Right forelimb (tissue), 1 donor: ENCODE measurements at regions not wholly inside any gene's neighbourhood (a gene's known extent, or its start where the extent isn't known, plus 50 kb on each side); places are given as distances from the start of the nearest gene placed in this dataset.
"Not testable (repeated sequence)": the region's sequence is repeated elsewhere in the genome, so short reads cannot be mapped to it uniquely, and the experiment has no call there.

Source experiments
- DNase-seq: peaks from one replicate; pipeline ENCODE4 v3.0.0-alpha.2; 2018

DNA sequence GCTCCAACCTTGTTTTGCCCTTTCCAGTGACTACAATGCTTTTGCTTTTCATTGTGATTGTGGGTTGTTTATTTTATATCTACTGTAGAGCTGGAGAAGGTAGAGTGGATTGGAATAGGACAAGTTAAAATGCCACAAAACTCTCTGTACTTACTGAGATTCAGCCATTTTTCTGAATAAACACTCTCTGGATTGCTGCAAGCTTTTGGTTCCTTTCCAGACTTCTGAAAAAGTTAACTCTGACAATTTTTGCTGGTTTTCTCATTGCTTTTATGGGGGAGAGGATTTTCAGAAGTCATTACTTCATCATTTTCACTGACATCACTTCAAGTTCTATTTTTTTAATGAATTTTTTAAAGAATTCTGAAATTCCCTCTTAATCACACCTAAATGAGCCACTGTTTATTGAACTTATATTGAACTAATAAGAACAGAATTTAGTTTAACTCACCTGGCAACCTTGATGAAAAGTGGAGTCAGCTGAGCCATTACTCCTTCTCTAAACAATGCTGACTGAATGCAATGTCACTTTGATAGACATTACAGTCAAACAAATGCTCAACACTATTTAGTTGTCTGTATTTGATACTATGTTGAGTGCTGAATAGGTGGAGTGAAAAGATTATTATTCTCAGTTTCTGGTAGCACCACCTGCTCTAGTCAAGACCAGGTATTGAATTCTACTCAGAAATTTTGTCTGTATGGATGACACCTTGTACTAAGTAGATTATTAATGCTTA, 303.5 kb downstream of the DLEU7 start:
- no peak for DNase-seq

- DNase-seq = no peak
These were observed 300.4 kb downstream of the DLEU7 start for GRCh38 chr13:50543141-50543540.

DNA sequence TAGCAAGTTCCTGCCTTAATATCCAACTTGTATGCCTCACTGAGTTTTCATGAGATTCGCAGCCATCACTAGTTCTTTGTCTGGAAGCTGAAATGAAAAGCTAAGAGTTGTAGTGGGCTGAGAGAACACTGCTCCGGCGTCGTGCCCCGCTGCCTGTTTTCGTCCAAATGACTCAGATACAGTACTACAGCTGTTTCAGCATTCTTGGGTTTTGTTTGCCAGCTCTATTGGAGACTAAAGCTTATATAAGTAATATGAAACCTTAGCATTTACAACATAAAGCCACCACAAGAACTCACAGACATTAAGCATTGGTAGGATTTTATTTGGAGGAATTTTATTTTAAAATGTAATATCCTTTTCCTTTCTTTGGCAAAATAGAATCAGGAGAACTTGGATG, 299.7 kb downstream of the DLEU7 start:
- peak; percentile 82 for DNase-seq

DNA sequence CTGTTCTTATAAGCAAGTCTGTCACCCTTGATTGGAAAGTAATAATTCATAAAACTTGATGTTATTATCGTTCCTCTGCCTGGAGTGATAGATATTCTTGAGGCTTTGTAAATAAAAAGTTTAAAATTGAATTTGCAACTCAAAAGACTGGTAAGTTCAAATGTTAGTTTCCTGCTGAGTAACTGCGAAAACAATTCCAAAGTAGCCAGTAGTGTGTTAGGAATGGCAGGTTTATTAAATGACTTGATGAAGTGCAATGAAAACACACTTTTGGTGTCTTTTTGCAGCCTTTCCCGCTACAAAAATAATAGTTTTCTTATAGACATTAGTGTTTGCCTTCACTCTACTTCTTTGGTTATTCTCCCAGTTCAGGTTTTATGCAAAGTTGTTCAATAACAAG, 299.3 kb downstream of the DLEU7 start:
- DNase-seq = no peak

DNA sequence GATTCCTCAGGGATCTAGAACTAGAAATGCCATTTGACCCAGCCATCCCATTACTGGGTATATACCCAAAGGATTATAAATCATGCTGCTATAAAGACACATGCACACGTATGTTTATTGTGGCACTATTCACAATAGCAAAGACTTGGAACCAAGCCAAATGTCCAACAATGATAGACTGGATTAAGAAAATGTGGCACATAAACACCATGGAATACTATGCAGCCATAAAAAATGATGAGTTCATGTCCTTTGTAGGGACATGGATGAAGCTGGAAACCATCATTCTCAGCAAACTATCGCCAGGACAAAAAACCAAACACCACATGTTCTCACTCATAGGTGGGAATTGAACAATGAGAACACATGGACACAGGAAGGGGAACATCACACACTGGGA, 296.3 kb downstream of the DLEU7 start:
- not testable (repeated sequence) for DNase-seq

DNA sequence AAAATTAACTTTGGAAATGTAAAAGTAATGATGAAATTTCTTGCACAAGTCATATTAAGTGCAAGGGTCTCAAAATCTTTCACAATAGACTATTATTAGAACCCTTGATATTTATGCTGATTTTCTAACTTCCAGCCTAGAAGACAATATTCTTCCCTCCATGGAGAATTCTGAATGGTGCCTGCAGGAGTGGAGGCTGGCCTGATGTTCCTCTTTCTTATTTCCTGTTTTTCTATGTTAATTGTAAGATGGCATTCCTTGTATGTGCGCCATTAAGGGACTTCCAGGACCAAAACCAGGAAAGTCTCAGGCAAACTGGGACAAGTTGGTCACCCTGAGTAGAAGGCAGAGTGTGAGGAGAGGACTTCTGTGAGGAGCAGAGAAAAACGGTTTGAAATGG, 294.9 kb downstream of the DLEU7 start:
- no peak for DNase-seq

DNA sequence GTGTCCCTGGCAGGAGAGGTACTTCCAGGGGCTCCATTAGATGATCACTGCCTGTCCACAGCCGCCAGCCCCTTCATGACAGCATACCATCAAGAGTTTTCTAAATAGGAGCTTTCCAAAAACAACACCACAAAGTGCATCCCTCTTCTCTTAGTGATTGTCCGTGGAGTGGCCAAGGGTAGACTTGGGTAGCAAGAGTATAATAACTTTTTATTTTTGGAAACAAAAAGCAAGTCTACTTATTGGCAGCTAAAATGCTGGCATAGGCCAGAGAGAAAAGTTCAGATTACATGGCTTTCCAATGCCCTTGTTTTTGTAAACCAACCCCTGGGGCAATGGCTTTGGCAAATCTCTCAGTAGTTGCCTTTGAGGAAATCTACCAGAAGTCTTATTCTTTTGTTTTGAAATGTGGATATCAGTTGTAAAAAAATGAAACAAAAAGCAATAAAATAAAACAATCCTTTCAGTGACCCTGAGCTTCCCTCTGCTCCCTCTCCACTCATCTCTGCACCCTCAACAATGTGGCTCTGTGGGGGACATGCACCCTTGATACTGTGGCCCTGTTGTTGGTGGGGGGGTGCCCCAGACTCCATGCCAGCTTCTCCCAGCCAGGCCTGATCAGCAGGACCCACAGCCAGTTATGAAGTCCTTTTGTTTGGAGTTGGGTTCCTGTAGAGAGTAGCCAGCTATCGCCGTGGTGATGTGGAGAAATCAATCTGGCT, 294.1 kb downstream of the DLEU7 start:
- no peak for DNase-seq

DNA sequence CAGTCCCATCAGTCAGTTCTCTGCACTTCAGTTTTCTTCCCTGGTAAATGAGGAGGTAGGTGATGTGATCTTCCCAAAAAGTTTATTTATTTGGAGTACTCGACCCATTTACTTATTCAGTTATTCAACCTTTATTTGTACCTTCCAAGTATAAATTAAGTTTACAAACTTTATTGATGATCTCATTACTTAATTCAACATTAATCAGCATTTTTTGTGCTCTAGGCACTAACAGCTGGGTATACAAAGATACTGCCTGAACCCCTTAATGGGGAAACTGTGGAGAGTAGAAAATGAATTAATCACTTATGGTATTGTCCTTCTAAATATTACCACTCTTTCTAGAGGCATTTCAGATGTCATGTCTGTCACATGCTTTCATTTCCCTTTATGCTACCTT, 293.3 kb downstream of the DLEU7 start:
- DNase-seq = no peak

DNA sequence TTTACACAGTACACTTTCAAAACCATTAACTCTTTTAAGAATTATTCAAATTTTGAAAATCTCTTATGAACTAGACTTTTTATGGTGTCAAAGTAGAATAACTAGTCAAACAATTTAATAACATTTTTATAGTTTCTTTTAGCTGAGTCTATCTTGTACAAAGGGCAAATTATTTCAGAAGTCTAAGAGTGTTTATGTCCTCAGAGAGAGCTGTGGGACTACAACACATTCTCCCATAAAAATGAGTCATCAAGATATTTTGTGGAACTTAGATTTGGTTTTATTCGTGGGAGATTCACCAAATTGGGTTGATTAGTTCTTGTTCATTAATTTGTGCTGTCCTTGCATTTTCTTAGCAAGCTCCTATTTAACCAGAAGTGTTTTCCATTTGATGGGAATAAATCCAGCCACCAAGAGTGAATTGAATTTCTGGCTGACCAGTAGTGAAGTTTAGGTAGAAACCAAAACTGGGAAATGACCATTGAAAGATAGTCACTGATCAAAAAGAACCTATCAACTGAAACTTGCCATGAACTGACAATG, 291.0 kb downstream of the DLEU7 start:
- DNase-seq = no peak

DNA sequence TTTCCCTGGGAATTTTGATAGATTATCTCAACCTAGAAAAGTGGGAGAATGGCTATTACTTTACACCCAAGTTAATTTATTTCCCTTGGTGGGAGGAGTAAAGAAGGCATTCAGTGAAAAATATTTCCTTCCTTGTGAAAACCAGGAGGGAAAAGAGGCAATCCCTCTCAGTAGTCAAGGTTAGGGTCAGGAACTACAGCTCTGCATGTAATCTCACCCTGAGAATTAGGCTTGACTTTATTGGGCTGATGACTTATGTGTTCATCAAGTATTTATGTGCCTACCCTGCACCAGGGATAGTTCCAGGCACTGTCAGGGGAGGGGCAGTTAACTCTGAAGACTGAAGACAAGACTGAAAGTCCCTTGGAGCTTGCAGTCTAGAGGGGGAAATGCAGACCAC, 281.8 kb downstream of the DLEU7 start:
- no peak for DNase-seq

- DNase-seq = no peak
These were observed 276.8 kb downstream of the DLEU7 start for GRCh38 chr13:50566646-50567045.

GRCh38 chr13:50572129-50572528, 271.4 kb downstream of the DLEU7 start:
- DNase-seq = no peak

GRCh38 chr13:50573066-50573465, 270.4 kb downstream of the DLEU7 start:
- DNase-seq = no peak

DNA sequence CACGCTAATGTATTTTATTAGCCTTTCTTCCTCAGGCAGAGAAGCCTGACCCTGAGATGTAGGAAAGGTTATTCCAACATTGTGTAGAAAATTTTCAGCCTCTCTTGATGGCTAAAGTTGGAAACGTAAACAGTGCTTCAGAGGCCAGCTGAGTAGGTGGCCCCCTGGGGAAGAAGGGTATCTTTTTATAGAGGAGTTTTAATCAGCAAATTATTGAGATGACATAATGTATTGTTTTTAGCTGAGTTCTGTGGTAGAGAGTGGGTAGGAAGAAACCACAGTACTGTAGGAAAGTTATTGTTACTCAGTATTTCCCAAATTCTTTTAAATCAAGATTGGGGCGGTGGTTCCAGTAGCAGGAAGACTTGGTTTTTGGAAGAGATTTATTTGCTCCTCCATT, 268.8 kb downstream of the DLEU7 start:
- DNase-seq = no peak

DNA sequence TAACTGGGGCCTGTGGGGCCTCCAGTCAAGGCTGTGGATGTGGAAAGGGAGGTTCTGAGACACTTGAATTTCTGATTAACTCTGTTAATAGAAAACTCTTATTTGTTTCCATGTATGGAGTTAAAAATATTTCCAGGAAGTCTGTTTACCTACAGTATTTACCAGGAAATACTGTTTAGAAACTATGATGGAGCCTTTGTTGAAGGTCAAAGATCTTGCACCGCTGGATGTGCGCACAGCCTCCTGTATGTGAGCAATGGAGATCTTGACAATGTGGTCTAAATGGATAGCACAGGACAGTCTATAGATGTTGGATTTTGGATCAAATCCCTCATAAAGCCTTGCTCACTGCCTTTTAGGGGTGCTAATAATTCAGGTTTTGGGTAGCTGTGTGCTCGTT, 268.4 kb downstream of the DLEU7 start:
- DNase-seq = no peak

- peak; percentile 69 for DNase-seq
These were observed 267.3 kb downstream of the DLEU7 start for GRCh38 chr13:50576156-50576555.

GRCh38 chr13:50577806-50578205, 265.7 kb downstream of the DLEU7 start:
- DNase-seq = no peak

DNA sequence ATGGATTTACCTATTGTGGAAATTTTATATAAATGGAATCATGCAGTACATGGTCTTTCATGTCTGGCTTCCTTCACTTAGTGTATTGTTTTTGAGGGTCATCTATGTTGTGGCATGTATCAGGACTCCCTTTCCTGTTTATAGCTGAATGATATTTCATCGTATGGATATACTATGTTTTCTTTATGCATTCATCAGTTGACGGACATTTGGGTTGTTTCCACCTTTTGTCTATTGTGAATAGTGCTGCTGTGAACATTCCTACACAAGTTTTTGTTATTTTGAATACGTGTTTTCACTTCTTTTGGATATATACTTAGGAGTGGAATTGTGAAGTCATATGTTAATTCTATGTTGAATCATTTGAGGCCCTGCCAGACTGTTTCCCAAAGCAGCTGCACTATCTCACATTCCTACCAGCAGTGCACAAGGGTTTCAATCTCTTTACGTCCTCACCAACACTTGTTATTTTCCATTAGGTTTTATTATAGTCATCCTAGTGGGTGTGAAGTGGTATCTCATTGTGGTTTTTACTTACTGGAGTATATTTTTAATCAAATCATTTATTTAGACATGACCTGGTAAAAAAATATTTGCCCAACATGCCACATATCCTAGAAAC, 262.7 kb downstream of the DLEU7 start:
- DNase-seq = no peak

- DNase-seq = no peak
These were observed 261.8 kb downstream of the DLEU7 start for GRCh38 chr13:50581586-50582196.

DNA sequence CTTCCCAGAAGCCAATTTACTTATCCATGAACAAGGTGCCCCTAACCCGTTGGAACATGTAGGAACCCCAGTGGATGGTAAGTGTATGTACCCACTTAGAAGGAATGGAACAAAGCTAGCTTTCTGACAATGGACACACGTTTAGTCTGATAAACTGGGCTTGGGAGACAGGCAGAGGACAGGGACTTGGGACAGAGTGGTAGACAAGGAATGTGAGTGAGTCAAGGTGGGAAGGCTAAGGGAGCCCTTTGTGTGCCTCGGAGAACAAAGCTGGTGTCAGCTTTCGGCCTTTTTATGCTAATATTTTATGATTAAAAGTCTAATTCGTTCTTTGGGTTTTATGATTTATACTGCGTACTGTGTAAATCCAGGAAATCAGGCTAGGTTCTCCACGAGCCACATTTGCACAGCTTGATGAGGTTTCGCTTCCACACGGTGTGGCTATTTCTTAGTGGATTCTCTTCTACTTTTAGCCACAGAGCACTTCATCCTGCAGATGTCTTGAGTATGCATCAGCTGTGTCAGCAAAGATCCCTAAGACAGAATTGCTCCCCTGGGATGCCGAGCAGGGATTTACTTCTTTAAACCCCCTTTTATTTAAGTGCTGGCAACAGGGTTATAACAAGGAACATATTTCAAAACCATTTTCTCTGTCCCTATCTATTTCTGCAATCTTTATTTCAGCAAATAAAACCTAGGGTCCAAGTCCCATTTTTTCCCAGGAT, 258.5 kb downstream of the DLEU7 start:
- no peak for DNase-seq

- DNase-seq = peak; percentile 63
These were observed 257.6 kb downstream of the DLEU7 start for GRCh38 chr13:50585674-50586413.
